ENCODE measurements at regions not wholly inside any gene's neighbourhood (a gene's known extent, or its start where the extent isn't known, plus 50 kb on each side); places are given as distances from the start of the nearest gene placed in this dataset.

- H3K9ac ChIP-seq (ENCODE audit: low read depth, low read length, poor library complexity, severe bottlenecking): no peak overlapping the region
- no peak overlapping the region for H3K4me3 ChIP-seq (ENCODE audit: low read length, poor library complexity, severe bottlenecking)
- H3K36me3 ChIP-seq (ENCODE audit: insufficient read depth, low read length): no peaks in the 10 kb centered on the region
- TF ChIP-seq, protein P1, sequence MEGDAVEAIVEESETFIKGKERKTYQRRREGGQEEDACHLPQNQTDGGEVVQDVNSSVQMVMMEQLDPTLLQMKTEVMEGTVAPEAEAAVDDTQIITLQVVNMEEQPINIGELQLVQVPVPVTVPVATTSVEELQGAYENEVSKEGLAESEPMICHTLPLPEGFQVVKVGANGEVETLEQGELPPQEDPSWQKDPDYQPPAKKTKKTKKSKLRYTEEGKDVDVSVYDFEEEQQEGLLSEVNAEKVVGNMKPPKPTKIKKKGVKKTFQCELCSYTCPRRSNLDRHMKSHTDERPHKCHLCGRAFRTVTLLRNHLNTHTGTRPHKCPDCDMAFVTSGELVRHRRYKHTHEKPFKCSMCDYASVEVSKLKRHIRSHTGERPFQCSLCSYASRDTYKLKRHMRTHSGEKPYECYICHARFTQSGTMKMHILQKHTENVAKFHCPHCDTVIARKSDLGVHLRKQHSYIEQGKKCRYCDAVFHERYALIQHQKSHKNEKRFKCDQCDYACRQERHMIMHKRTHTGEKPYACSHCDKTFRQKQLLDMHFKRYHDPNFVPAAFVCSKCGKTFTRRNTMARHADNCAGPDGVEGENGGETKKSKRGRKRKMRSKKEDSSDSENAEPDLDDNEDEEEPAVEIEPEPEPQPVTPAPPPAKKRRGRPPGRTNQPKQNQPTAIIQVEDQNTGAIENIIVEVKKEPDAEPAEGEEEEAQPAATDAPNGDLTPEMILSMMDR (conservative IDR thresholded peaks at IDR 0.05; ENCODE audit: low read length): no peak
- no peak for TF ChIP-seq EZH2phosphoT487 (IDR thresholded peaks at IDR 0.05; ENCODE audit: borderline replicate concordance)
- no peak overlapping the region for H2AFZ ChIP-seq (ENCODE audit: low read length)
- H3F3A ChIP-seq (ENCODE audit: low read depth): no peaks in the 10 kb centered on the region
- H3K4me1 ChIP-seq (ENCODE audit: insufficient read depth, low read length, poor library complexity, severe bottlenecking): no peaks in the 10 kb centered on the region
- 0 out of 2 replicates have a peak, but pooled peaks cover 3% of the 10 kb centered on the region for H3K9me3 ChIP-seq (ENCODE audit: insufficient read depth, low read depth, low read length)
- H3K4me2 ChIP-seq (ENCODE audit: low read depth, low read length, poor library complexity, severe bottlenecking): no peak overlapping the region
- no peaks in the 10 kb centered on the region for H3K27me3 ChIP-seq (ENCODE audit: insufficient read depth, low read length, poor library complexity, severe bottlenecking)
- no peaks in the 10 kb centered on the region for H3K9me2 ChIP-seq (replicated peaks; ENCODE audit: low read depth, low read length)
- no peaks in the 10 kb centered on the region for H4K20me1 ChIP-seq (ENCODE audit: insufficient read depth, low read length, poor library complexity, severe bottlenecking)
- no peaks in the 10 kb centered on the region for H3K79me2 ChIP-seq (ENCODE audit: insufficient read depth, low read length)
These were observed 698.8 kb upstream of the LMO3 start for GRCh38 chr12:17304503-17305347.

GRCh38 chr12:17302001-17302400 is 696.0 kb upstream of the LMO3 start:
- Histone ChIP-seq H3K79me2 (ENCODE audit: insufficient read depth, low read length) (no peaks in the 10 kb centered on the region), H3K36me3 (ENCODE audit: insufficient read depth, low read length) (no peaks in the 10 kb centered on the region)
- TF ChIP-seq, protein P1 (conservative IDR thresholded peaks at IDR 0.05; ENCODE audit: low read length): no peak
- no peak for TF ChIP-seq EZH2phosphoT487 (IDR thresholded peaks at IDR 0.05; ENCODE audit: borderline replicate concordance)

GRCh38 chr12:17301544-17301943 is 695.6 kb upstream of the LMO3 start:
- no peaks in the 10 kb centered on the region for H3K27me3 ChIP-seq (ENCODE audit: insufficient read depth, low read length, poor library complexity, severe bottlenecking)
- H3K4me3 ChIP-seq (ENCODE audit: low read length, poor library complexity, severe bottlenecking): no peak overlapping the region
- no peaks in the 10 kb centered on the region for H3K9me3 ChIP-seq (ENCODE audit: insufficient read depth, low read depth, low read length)
- no peaks in the 10 kb centered on the region for H3F3A ChIP-seq (ENCODE audit: low read depth)
- no peaks in the 10 kb centered on the region for H3K36me3 ChIP-seq (ENCODE audit: insufficient read depth, low read length)
- no peaks in the 10 kb centered on the region for H3K79me2 ChIP-seq (ENCODE audit: insufficient read depth, low read length)
- no peak overlapping the region for H2AFZ ChIP-seq (ENCODE audit: low read length)
- no peak overlapping the region for H3K9ac ChIP-seq (ENCODE audit: low read depth, low read length, poor library complexity, severe bottlenecking)
- no peaks in the 10 kb centered on the region for H3K9me2 ChIP-seq (replicated peaks; ENCODE audit: low read depth, low read length)
- H3K4me2 ChIP-seq (ENCODE audit: low read depth, low read length, poor library complexity, severe bottlenecking): no peak overlapping the region
- no peaks in the 10 kb centered on the region for H4K20me1 ChIP-seq (ENCODE audit: insufficient read depth, low read length, poor library complexity, severe bottlenecking)
- H3K4me1 ChIP-seq (ENCODE audit: insufficient read depth, low read length, poor library complexity, severe bottlenecking): no peaks in the 10 kb centered on the region
- TF ChIP-seq, protein P1 (conservative IDR thresholded peaks at IDR 0.05; ENCODE audit: low read length): no peak
- TF ChIP-seq EZH2phosphoT487 (IDR thresholded peaks at IDR 0.05; ENCODE audit: borderline replicate concordance): no peak

More at GRCh38 chr12:17302001-17302400, 696.0 kb upstream of the LMO3 start:
- Histone ChIP-seq H3K4me3 (ENCODE audit: low read length, poor library complexity, severe bottlenecking) (no peak overlapping the region), H2AFZ (ENCODE audit: low read length) (no peak overlapping the region), H3K4me1 (ENCODE audit: insufficient read depth, low read length, poor library complexity, severe bottlenecking) (no peaks in the 10 kb centered on the region), H3K27me3 (ENCODE audit: insufficient read depth, low read length, poor library complexity, severe bottlenecking) (no peaks in the 10 kb centered on the region), H4K20me1 (ENCODE audit: insufficient read depth, low read length, poor library complexity, severe bottlenecking) (no peaks in the 10 kb centered on the region), H3K9ac (ENCODE audit: low read depth, low read length, poor library complexity, severe bottlenecking) (no peak overlapping the region), H3K9me2 (replicated peaks; ENCODE audit: low read depth, low read length) (no peaks in the 10 kb centered on the region), H3K4me2 (ENCODE audit: low read depth, low read length, poor library complexity, severe bottlenecking) (no peak overlapping the region), H3K9me3 (ENCODE audit: insufficient read depth, low read depth, low read length) (no peaks in the 10 kb centered on the region), H3F3A (ENCODE audit: low read depth) (no peaks in the 10 kb centered on the region)
